ENCODE measurements at regions not wholly inside any gene's neighbourhood (a gene's known extent, or its start where the extent isn't known, plus 50 kb on each side); places are given as distances from the start of the nearest gene placed in this dataset.
A peak's percentile ranks its signal among the peaks of the same experiment; 100 is the strongest.

- Mint-ChIP-seq H3K4me1 (peaks cover 5 to 8% of the 10 kb centered on the region in 2 donors), H3K27me3 (ENCODE audit: low read depth in 2 of 2) (peaks cover 0 to 3% of the 10 kb centered on the region in 2 donors), H3K9me3 (no peaks in the 10 kb centered on the region), H3K27ac (no peak overlapping the region), H3K36me3 (no peaks in the 10 kb centered on the region), H3K4me3 (no peak overlapping the region)
- Histone ChIP-seq H3K36me3 (ENCODE audit: control insufficient read depth, insufficient read depth, low read length) (no peaks in the 10 kb centered on the region), H3K4me3 (ENCODE audit: low read length) (no peak overlapping the region), H3K27me3 (ENCODE audit: control insufficient read depth, insufficient read depth, low read length) (no peaks in the 10 kb centered on the region), H3K9me3 (ENCODE audit: control insufficient read depth, insufficient read depth, low read length) (no peaks in the 10 kb centered on the region), H3K27ac (ENCODE audit: low read length) (no peak overlapping the region), H3K4me1 (ENCODE audit: control insufficient read depth, insufficient read depth, low read length) (peaks cover 11% of the 10 kb centered on the region)
- no peak for DNase-seq
- intact Hi-C loops (cut with micrococcal nuclease) = loop anchor here (10.0 kb wide), 1 partner anchor 423 kb away; no protein-coding TSS in a partner anchor
- no peak for TF ChIP-seq CTCF (IDR thresholded peaks at IDR 0.05)
- no peak for ATAC-seq
Observed at GRCh38 chr15:25937796-25938195, 74.7 kb upstream of the ATP10A start.

- H3K4me1 Mint-ChIP-seq = peaks cover 5 to 8% of the 10 kb centered on the region in 2 donors
- no peak overlapping the region for H3K27ac Mint-ChIP-seq
- no peaks in the 10 kb centered on the region for H3K36me3 Mint-ChIP-seq
- intact Hi-C loops (cut with micrococcal nuclease) = loop anchor here (10.0 kb wide), 1 partner anchor 421 kb away; no protein-coding TSS in a partner anchor
- DNase-seq = no peak
- 78% methylated on average over 7 of the region's 7 CpGs for WGBS (ENCODE audit: insufficient coverage)
- no peaks in the 10 kb centered on the region for H3K36me3 ChIP-seq (ENCODE audit: control insufficient read depth, insufficient read depth, low read length)
- no peaks in the 10 kb centered on the region for H3K9me3 Mint-ChIP-seq
- ATAC-seq = no peak
- H3K27me3 Mint-ChIP-seq (ENCODE audit: low read depth in 2 of 2) = peaks cover under 1 to 3% of the 10 kb centered on the region in 2 donors
- no peaks in the 10 kb centered on the region for H3K27me3 ChIP-seq (ENCODE audit: control insufficient read depth, insufficient read depth, low read length)
- no peak overlapping the region for H3K4me3 ChIP-seq (ENCODE audit: low read length)
- TF ChIP-seq CTCF (IDR thresholded peaks at IDR 0.05) = no peak
- no peak overlapping the region for H3K4me3 Mint-ChIP-seq
- peaks cover 11% of the 10 kb centered on the region for H3K4me1 ChIP-seq (ENCODE audit: control insufficient read depth, insufficient read depth, low read length)
- H3K9me3 ChIP-seq (ENCODE audit: control insufficient read depth, insufficient read depth, low read length) = no peaks in the 10 kb centered on the region
- H3K27ac ChIP-seq (ENCODE audit: low read length) = no peak overlapping the region
Observed at GRCh38 chr15:25936004-25936403, 72.9 kb upstream of the ATP10A start.

GRCh38 chr15:25933456-25934158 lies 70.5 kb upstream of the ATP10A start:
- DNase-seq (peak; percentile 49 to 84), ATAC-seq (peak; percentile 85 to 99 (median 99))
- Histone ChIP-seq H3K4me3 (ENCODE audit: low read length) (peak overlapping the region; percentile 37), H3K36me3 (ENCODE audit: control insufficient read depth, insufficient read depth, low read length) (no peaks in the 10 kb centered on the region), H3K4me1 (ENCODE audit: control insufficient read depth, insufficient read depth, low read length) (peaks cover 11% of the 10 kb centered on the region), H3K27me3 (ENCODE audit: control insufficient read depth, insufficient read depth, low read length) (no peaks in the 10 kb centered on the region), H3K9me3 (ENCODE audit: control insufficient read depth, insufficient read depth, low read length) (no peaks in the 10 kb centered on the region), H3K27ac (ENCODE audit: low read length) (no peak overlapping the region)
- WGBS (ENCODE audit: insufficient coverage) = 11% methylated on average over 23 of the region's 23 CpGs
- Mint-ChIP-seq H3K4me3 (peak overlapping the region; percentile 91), H3K4me1 (peaks cover 5 to 8% of the 10 kb centered on the region in 2 donors), H3K27me3 (ENCODE audit: low read depth in 2 of 2) (peaks cover 11 to 21% of the 10 kb centered on the region in 2 donors), H3K27ac (no peak overlapping the region), H3K9me3 (peaks cover 0 to 8% of the 10 kb centered on the region in 2 donors), H3K36me3 (peaks cover 12% of the 10 kb centered on the region)
- TF ChIP-seq CTCF (IDR thresholded peaks at IDR 0.05) = peak; percentile 78
- intact Hi-C loops (cut with micrococcal nuclease) = loop anchor here (1.0 to 10.0 kb wide), 4 partner anchors 145 to 419 kb away; no protein-coding TSS in a partner anchor

All from natural killer cell (primary cell).